NCI-H2029 treated with DMSO at 0.1 percent for 48 hours (cell line): ENCODE measurements at regions not wholly inside any gene's neighbourhood (a gene's known extent, or its start where the extent isn't known, plus 50 kb on each side); places are given as distances from the start of the nearest gene placed in this dataset.

Experiments used
- DNase-seq: peaks from one replicate; lab custom pipeline; 2025; lab: John Stamatoyannopoulos, UW

- no peak for DNase-seq
Observed at GRCh38 chr5:106880656-106881055, 790.1 kb downstream of the EFNA5 start.

GRCh38 chr5:106877881-106878280 is 792.9 kb downstream of the EFNA5 start:
- no peak for DNase-seq

- no peak for DNase-seq
Observed at GRCh38 chr5:106876665-106877194, 794.0 kb downstream of the EFNA5 start.

GRCh38 chr5:106876298-106876622 is 794.5 kb downstream of the EFNA5 start:
- no peak for DNase-seq

- DNase-seq: no peak
Observed at GRCh38 chr5:106875591-106876297, 795.0 kb downstream of the EFNA5 start.

GRCh38 chr5:106874974-106875373 is 795.8 kb downstream of the EFNA5 start:
- peak; percentile 40 for DNase-seq

GRCh38 chr5:106874531-106874930 is 796.2 kb downstream of the EFNA5 start:
- no peak for DNase-seq

GRCh38 chr5:106873568-106873967 is 797.2 kb downstream of the EFNA5 start:
- DNase-seq: peak; percentile 94

- DNase-seq: no peak
Observed at GRCh38 chr5:106865279-106865678, 805.5 kb downstream of the EFNA5 start.

- DNase-seq: peak; percentile 69
Observed at GRCh38 chr5:106862450-106863193, 808.1 kb downstream of the EFNA5 start.

- DNase-seq: no peak
Observed at GRCh38 chr5:106860398-106861044, 810.2 kb downstream of the EFNA5 start.

GRCh38 chr5:106858616-106859015 is 812.1 kb downstream of the EFNA5 start:
- DNase-seq: no peak

- no peak for DNase-seq
Observed at GRCh38 chr5:106854922-106855321, 815.8 kb downstream of the EFNA5 start.

- DNase-seq: no peak
Observed at GRCh38 chr5:106854105-106854687, 816.5 kb downstream of the EFNA5 start.

- no peak for DNase-seq
Observed at GRCh38 chr5:106853266-106853665, 817.5 kb downstream of the EFNA5 start.

- no peak for DNase-seq
Observed at GRCh38 chr5:106849266-106849665, 821.5 kb downstream of the EFNA5 start.

GRCh38 chr5:106843812-106844416 is 826.8 kb downstream of the EFNA5 start:
- DNase-seq: peak; percentile 37

GRCh38 chr5:106833517-106833916 is 837.2 kb downstream of the EFNA5 start:
- no peak for DNase-seq

GRCh38 chr5:106827061-106827460 is 843.7 kb downstream of the EFNA5 start:
- DNase-seq: no peak

- no peak for DNase-seq
Observed at GRCh38 chr5:106825374-106825773, 845.4 kb downstream of the EFNA5 start.

GRCh38 chr5:106822851-106823250 is 847.9 kb downstream of the EFNA5 start:
- no peak for DNase-seq

- DNase-seq: no peak
Observed at GRCh38 chr5:106818552-106818951, 852.2 kb downstream of the EFNA5 start.
